Hepatocyte (in vitro differentiated cells): ENCODE measurements at regions not wholly inside any gene's neighbourhood (a gene's known extent, or its start where the extent isn't known, plus 50 kb on each side); places are given as distances from the start of the nearest gene placed in this dataset.

Experiments
- EZH2 ChIP-seq: fragments of 200-600 bp; sonication (generic); IDR thresholded peaks from 2 replicates; pipeline ENCODE4 v1.6.1; 2016; ENCODE audit warnings: antibody characterized with exemption, mild to moderate bottlenecking, borderline replicate concordance
- TF ChIP-seq, protein P1 (sequence below): fragments of 200-600 bp; sonication (generic); IDR thresholded peaks from 2 replicates; pipeline ENCODE4 v1.5.1; 2016; ENCODE audit warnings: antibody characterized with exemption, mild to moderate bottlenecking; ENCODE audit not compliant: poor library complexity

- TF ChIP-seq, protein P1, sequence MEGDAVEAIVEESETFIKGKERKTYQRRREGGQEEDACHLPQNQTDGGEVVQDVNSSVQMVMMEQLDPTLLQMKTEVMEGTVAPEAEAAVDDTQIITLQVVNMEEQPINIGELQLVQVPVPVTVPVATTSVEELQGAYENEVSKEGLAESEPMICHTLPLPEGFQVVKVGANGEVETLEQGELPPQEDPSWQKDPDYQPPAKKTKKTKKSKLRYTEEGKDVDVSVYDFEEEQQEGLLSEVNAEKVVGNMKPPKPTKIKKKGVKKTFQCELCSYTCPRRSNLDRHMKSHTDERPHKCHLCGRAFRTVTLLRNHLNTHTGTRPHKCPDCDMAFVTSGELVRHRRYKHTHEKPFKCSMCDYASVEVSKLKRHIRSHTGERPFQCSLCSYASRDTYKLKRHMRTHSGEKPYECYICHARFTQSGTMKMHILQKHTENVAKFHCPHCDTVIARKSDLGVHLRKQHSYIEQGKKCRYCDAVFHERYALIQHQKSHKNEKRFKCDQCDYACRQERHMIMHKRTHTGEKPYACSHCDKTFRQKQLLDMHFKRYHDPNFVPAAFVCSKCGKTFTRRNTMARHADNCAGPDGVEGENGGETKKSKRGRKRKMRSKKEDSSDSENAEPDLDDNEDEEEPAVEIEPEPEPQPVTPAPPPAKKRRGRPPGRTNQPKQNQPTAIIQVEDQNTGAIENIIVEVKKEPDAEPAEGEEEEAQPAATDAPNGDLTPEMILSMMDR = no peak
- TF ChIP-seq EZH2 = no peak
These were observed 362.5 kb downstream of the PREX1 start for GRCh38 chr20:48465271-48465670.
